ENCODE measurements at regions not wholly inside any gene's neighbourhood (a gene's known extent, or its start where the extent isn't known, plus 50 kb on each side); places are given as distances from the start of the nearest gene placed in this dataset.
"Not testable (repeated sequence)": the region's sequence is repeated elsewhere in the genome, so short reads cannot be mapped to it uniquely, and the experiment has no call there.

- TF ChIP-seq, protein P1, sequence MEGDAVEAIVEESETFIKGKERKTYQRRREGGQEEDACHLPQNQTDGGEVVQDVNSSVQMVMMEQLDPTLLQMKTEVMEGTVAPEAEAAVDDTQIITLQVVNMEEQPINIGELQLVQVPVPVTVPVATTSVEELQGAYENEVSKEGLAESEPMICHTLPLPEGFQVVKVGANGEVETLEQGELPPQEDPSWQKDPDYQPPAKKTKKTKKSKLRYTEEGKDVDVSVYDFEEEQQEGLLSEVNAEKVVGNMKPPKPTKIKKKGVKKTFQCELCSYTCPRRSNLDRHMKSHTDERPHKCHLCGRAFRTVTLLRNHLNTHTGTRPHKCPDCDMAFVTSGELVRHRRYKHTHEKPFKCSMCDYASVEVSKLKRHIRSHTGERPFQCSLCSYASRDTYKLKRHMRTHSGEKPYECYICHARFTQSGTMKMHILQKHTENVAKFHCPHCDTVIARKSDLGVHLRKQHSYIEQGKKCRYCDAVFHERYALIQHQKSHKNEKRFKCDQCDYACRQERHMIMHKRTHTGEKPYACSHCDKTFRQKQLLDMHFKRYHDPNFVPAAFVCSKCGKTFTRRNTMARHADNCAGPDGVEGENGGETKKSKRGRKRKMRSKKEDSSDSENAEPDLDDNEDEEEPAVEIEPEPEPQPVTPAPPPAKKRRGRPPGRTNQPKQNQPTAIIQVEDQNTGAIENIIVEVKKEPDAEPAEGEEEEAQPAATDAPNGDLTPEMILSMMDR (IDR thresholded peaks at IDR 0.05 in 2 of 3, conservative IDR thresholded peaks at IDR 0.05 in 1 of 3; ENCODE audit: insufficient read depth in 2 of 3, low read depth in 1 of 3, low read length in 3 of 3) = not testable (repeated sequence)
- TF ChIP-seq ATF6 (CRISPR knock-in tag; IDR thresholded peaks at IDR 0.05); POLR2AphosphoS5 (IDR thresholded peaks at IDR 0.05; ENCODE audit: control insufficient read depth, insufficient read depth, low read depth, low read length); BACH1 (tag; IDR thresholded peaks at IDR 0.05); CHD1 (IDR thresholded peaks at IDR 0.05; ENCODE audit: low read length); ATF1 (CRISPR knock-in tag; IDR thresholded peaks at IDR 0.05); ATF1 (tag; IDR thresholded peaks at IDR 0.05); EZH2 (IDR thresholded peaks at IDR 0.05; ENCODE audit: borderline replicate concordance, low read depth, low read length); SFPQ (IDR thresholded peaks at IDR 0.05; ENCODE audit: low read depth, low read length); SMARCB1 (IDR thresholded peaks at IDR 0.05; ENCODE audit: insufficient read length, low read depth): not testable (repeated sequence)
- TF ChIP-seq, protein P2, sequence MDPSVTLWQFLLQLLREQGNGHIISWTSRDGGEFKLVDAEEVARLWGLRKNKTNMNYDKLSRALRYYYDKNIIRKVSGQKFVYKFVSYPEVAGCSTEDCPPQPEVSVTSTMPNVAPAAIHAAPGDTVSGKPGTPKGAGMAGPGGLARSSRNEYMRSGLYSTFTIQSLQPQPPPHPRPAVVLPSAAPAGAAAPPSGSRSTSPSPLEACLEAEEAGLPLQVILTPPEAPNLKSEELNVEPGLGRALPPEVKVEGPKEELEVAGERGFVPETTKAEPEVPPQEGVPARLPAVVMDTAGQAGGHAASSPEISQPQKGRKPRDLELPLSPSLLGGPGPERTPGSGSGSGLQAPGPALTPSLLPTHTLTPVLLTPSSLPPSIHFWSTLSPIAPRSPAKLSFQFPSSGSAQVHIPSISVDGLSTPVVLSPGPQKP (CRISPR knock-in tag; IDR thresholded peaks at IDR 0.05) = not testable (repeated sequence)
Observed at GRCh38 chr10:87303707-87304106, 53.8 kb upstream of the NUTM2D start.
